GF-D8 (cell line): ENCODE measurements at regions not wholly inside any gene's neighbourhood (a gene's known extent, or its start where the extent isn't known, plus 50 kb on each side); places are given as distances from the start of the nearest gene placed in this dataset.
"Not testable (repeated sequence)": the region's sequence is repeated elsewhere in the genome, so short reads cannot be mapped to it uniquely, and the experiment has no call there.

Source experiments
- DNase-seq: peaks from one replicate; lab custom pipeline; 2025; lab: John Stamatoyannopoulos, UW

DNA sequence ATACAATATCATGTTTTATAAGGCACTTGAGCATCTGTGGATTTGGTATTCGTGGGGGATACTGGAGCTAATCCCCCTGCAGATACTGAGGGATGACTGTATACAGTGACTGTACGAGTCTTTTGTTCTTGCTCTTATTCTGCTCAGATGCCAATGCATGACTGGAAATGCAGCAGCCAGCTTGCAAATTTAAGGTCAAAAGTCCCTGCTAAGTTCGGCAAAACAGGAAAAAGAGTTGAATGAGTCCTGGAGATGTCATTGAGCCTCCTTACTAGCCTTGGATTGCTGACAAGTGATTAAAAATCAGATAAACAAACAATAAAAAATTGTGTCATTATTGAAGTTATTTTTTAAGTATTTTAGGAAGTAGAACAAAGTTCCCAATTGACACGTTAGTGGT is 599.3 kb upstream of the IMPG1 start:
- no peak for DNase-seq

DNA sequence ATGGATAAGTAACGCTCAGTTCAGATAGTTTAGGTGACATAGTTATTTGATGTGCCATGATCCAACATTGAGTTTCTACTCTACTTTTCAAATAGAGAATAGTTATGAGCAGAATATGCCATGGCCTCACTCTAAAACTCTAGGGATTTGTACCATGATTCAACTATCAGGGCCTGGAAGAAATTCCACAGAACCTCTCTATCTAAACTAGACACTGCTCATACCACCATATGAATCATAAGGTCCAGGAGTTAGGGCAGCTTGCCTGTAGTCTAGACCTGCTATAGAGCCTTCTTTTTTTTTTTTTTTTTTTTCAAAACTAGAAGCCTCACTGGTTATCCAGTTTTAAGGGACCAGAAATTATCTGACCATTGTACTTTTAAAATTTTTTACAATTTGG is 571.8 kb upstream of the IMPG1 start:
- DNase-seq, result no peak

DNA sequence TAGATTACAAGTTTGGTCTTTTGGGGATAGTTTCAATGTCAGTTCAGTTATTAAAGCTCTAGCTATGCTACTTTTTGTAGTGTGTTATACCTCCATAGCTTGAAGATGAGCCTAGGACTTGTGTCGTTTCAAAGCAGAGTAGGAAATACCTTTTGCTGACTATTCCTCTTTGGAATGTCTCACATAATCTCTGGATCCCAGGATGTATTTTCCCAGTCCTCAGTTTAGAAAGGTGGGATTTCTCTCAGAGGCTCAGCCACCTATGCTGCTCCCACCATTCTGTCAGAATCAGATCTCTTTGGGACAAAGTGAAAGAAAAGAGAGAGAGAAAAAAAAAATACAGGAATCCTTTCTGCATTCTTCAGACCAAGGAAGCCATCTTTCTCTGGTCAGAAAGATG is 567.5 kb upstream of the IMPG1 start:
- no peak for DNase-seq

DNA sequence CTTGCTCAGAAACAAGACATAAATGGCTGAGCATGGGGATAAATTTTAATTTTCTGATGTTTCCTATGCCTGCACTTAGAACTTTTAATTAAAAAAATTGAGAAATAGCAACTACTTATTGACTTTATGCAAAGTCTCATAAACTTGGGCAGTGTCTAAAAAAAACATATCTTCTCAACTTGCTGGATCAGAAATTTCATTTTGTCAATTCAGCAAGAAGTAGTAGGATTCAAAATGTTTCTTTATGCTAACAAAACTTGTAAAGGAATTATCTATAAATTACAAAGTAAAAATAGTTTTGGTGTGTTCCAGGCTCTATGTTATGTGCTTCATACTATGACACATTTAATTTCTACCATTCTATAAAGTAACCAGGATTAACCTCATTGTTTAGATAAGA is 562.2 kb upstream of the IMPG1 start:
- no peak for DNase-seq

DNA sequence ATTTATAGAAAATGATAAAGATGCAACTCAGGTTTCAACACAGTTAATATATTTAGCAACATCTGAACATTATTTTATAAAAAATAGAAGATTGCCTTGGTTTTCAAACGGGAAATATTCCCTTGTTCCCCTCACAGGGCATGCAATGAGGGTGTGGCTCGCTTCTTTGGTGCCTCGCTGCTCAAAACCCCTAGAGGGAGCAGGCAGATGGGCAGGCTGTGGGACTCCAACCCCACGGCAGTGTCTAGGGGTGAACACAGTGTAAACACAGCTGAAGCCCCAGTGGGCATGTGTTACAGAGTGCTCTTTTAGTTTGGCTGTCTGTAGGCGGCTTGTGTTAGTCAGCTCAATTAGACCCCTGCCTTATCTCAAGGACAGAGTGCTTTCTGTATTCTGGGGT is 560.8 kb upstream of the IMPG1 start:
- DNase-seq, result no peak

DNA sequence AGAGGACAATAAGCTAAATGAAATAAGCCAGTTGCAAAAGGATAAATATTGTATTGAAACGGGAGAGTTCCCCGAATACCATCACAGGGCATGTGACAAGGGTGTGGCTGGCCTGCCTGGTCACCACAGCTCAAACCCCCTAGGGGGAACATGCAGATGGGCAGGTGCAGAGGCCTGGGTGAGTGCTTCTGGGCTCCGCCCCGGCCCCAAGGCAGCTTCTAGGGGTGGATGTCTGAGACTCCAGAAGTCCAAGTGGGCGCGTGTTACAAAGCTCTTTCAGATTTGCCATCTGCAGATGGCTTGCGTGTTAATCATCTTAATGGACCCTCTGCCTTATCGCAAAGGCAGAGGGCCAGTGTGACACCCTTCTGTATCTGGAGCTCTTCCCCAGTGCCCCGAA is 559.2 kb upstream of the IMPG1 start:
- no peak for DNase-seq

DNA sequence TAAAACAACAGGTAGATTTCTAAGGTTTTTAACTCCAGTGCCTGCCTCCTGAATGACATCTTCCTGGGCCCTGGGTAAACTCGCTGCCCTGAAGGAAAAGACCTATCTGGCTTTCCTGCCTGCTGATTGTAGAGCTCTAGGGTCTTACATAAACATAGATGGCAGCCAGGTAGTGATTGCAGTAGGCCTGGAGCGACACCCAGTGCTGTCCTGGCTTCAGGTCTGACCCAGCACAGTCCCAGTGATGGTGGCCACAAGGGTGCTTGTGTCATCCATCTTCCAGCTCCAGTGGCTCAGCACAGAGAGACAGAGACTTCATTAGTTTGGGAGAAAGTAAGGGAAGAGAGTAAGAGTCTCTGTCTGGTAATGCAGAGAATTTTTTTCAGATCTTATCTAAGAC is 542.9 kb upstream of the IMPG1 start:
- no peak for DNase-seq

DNA sequence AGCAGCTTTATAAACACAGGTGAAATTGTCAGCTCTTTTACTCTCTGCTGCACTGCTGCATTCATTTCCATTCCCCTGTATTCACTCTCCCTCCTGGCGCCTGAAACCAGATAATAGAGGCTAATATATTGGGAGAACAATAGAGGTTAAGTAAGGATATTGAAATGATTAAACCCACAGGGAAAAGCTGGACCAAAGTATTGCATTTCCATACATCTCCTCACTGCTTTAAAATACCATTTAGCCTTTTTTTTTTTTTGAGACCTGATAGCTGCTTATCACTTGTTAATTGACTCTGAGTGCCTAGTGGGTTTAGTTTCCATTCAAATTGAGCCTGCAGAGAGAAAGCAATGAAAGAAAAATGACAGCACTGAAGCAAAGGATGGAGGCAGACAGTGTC is 540.5 kb upstream of the IMPG1 start:
- no peak for DNase-seq

DNA sequence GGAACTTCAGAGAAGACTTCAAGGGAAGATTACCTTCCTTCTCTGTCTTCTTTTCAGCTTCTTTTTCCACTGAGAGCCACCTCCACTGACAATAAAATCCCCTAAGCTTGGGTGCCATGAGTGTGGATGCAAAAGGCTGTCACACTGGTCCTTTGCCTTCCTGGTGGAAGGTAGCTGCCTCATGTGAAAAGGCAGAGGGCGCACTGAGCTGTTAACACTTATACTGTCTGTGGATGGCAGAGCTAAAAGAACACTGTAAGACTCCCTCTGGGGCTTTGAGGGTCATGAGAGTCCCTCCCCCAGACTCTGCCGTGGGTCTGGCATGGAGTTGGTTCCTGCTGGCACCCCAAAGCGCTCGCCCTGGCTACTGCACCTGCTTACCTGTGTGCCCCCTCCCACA is 536.7 kb upstream of the IMPG1 start:
- no peak for DNase-seq

DNA sequence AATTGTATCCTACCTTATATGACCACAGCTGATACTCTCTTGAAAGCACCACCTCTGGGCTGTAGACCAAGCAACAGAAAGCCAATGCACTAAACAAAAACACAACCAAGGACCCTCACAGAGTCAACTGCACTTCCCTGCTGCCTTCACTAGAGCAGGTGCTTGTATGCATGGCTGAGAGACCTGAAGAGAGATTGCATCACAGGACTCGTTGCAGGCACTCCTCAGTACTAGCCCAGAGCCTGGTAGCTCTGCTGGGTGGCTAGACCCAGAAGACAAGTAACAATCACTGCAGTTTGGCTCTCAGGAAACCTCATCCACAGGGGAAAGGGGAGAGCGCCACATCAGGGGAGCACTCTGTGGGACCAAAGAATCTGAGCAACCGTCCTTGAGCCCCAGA is 521.6 kb upstream of the IMPG1 start:
- DNase-seq, result no peak

DNA sequence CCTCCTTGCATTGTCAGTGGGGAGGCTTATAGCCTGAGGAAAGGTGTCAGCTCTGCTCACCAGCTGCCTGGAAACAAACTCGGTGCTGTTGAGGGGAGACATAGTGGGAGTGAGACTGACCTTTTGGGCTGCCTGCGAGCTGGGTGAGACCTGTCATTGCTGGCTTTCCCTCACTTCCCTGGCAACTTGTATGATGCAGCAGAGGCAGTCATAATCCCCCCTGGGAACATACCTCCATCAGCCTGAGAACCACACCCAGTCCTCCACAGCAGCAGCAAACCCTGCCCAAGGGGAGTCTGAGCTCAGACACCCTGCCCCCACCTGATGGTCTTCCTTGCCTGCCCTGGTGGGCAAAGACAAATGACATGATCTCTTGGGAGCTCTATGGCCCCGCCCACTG is 521.2 kb upstream of the IMPG1 start:
- DNase-seq, result no peak

DNA sequence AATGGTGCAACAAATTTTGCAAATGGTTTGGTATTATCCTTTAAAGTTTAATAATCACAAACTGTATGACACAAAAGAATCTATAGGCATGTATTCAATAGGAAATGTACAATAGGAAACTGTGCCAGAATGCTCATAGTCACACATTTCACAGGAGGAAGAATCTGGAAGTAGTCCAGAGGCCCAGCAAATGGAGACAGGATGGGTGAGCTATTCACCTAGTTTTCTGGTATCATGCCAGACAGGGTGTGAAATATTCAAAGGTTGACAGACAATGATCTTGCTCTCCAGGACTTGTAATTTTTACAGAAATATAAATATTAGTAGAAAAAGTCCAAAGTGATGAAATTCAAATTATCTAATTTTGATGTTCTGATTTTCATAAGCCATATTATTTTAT is 520.1 kb upstream of the IMPG1 start:
- no peak for DNase-seq

DNA sequence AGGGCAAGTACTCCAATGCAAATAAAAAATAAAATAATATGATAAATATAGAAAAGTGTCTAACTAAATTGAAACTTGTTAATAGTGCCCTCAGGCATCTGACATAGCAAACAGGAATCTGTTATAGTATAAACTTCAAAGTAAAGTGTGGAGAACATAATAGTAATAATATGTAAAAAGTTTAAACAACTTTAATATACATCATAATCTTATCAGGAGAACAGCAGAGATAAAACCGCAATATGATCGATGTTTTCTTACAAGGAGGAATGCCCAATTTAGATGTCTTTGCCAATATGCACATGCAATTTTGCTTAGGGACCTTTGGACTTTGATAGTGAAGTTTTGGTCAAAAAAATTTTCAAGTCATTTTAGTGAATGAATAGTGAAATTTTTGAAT is 514.8 kb upstream of the IMPG1 start:
- no peak for DNase-seq

DNA sequence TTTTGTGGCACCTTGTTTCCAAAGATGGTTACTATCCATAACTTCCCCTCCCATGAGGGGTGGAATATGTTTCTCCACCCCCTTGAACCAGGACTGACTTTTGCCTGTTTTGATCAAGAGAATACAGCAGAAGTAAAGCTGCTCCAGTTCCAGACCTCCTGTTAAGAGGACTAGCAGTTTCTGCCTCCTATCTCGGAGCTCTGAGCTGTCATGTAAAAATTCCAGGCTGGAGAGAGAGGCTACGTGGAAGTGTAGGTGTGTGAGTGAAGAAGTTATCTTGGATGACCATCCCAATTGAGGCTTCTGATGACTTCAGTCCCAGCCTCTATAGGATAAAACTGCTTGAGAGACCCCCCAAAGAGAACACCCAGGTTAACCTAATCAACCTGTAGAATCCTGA is 511.7 kb upstream of the IMPG1 start:
- no peak for DNase-seq

DNA sequence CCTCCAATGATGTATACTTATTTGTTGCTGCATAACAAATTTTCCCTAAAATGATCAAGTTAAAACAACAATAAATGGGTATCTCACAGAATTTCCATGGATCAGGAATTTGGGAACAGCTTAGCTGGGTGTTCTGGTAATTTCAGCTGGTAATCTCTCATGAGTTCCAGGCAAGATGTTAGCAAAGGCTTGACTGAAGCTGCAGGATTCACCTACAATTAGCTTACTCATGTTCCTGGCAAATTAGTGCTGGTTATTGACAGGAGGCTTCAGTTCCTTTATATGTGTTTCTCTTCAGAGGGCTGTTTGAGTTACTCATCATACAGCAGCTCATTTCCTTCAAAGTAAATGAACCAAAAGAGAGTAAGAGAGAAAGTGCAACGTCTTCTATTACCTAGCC is 506.3 kb upstream of the IMPG1 start:
- no peak for DNase-seq

DNA sequence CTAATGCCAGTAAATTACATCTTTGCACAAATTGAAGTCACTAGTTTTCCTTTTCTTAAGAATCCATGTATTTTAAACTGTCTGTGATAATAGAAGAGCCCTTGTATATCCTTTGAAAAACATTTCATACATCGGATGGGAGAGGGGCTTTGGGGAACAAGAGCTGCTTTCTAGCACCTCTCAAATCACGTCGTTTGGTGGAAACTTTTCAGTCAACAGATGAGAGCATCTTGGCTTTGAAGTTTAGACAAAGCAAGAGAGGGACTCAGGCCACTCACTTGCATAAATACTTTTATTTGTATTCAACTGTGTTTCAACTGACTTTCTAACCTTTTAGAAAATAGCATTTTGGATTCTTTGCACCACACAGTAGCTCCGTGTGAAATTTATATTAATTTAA is 502.3 kb upstream of the IMPG1 start:
- no peak for DNase-seq

DNA sequence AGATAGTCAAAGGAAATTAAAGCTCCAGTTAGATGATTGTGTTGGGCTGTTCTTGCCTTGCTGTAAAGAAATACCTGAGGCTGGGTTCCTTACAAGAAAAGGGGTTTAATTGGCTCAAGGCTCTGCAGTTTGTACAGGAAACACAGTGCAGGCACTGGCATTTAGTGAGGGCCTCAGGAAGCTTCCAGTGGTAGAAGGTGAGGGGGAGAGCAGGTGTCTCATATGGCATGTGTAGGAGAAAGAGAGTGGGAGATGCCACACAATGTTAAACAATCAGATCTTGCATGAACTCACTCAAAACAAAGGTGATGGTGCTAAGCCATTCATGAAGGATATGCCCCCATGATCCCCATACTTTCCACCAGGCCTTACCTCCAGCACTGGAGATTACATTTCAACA is 493.5 kb upstream of the IMPG1 start:
- no peak for DNase-seq

DNA sequence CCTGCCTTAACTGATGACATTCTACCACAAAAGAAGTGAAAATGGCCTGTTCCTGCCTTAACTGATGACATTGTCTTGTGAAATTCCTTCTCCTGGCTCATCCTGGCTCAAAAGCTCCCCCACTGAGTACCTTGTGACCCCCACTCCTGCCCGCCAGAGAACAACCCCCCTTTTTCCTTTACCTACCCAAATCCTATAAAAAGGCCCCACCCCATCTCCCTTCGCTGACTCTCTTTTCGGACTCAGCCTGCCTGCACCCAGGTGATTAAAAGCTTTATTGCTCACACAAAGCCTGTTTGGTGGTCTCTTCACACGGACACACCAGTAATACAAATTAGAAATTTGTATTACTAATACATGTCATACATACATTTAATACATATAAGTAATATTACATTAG is 489.9 kb upstream of the IMPG1 start:
- DNase-seq, result not testable (repeated sequence)

DNA sequence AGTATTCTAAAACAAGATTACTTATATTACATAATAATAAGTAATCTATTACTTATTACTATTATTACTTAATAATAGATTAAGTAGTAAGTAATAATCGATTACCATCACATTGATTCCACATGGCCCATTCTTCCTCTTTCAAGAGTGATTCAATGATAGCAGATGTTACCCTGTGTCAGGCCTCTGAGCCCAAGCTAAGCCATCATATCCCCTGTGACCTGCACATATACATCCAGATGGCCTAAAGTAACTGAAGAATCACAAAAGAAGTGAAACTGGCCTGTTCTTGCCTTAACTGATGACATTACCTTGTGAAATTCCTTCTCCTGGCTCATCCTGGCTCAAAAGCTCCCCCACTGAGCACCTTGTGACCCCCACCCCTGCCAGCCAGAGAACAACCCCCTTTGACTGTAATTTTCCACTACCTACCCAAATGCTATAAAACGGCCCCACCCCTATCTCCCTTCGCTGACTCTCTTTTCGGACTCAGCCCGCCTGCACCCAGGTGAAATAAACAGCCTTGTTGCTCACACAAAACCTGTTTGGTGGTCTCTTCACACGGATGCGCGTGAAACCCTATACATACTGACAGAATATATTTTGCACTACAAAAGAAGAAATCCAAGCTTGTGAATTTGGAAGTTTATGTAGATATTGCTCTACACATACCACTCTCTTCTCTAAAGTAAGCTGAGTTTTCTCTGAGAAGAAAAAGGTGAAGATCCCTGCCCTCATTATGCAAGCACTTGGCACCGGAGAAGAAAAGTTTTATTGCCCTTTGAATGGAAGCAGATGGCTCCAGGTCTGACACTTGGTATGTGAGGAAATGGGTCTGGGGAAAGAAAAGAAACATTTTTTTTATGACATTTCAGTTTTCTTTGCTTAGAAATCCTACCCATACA is 488.6 kb upstream of the IMPG1 start:
- DNase-seq, result not testable (repeated sequence)

DNA sequence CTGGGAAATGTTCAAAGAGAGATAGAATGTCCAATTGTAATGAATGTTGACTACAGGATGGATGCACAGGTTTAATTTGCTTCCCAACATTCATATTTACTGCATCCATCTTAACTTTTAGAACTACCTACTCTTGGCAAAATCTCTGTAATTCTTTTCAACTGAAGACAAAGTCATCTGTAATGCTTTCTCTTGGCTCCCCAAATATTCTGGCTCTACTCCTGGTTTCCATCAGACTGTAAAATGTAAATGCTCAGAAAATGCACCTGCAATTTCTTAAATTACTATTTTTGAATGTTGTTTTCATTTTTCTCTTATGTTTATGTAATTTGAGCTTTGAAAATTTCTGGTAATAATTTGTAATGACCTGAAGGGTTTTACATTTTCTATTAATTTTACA is 480.8 kb upstream of the IMPG1 start:
- DNase-seq, result no peak

DNA sequence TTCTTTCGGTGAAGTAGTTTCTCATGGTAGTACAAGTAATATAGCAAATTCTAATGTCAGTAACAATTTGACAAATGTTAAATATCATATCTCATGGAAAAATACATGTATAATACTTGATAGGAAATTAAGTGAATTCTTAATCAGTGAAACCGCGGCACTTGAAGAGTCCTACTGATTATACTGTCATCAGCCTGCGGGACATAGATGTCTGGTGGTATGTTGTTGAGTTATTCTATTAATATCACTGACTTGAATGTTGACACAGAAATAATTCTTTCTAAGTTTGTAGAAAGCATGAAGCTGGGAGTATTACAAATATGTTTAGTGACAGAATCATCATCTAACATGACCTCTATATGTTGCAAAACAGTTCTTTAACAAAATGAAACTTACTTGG is 479.8 kb upstream of the IMPG1 start:
- no peak for DNase-seq

DNA sequence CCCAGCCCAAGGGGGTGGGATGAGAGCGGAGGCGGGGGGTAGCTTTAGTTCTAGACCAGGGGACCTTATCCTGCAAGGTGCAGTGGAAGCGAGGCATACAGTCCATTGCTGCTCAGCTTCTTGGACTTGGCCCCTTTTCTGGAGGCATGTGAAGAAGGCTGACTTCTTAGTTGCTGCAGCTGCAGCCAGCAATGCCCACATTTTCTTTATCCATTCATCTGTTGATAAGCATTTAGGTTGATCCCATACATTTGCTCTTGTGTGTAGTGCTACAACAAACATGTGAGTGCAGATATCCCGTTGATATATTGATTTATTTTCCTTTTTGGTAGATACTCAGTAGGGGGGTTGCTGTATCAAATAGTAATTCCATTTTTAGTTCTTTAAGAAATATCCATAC is 461.2 kb upstream of the IMPG1 start:
- no peak for DNase-seq

DNA sequence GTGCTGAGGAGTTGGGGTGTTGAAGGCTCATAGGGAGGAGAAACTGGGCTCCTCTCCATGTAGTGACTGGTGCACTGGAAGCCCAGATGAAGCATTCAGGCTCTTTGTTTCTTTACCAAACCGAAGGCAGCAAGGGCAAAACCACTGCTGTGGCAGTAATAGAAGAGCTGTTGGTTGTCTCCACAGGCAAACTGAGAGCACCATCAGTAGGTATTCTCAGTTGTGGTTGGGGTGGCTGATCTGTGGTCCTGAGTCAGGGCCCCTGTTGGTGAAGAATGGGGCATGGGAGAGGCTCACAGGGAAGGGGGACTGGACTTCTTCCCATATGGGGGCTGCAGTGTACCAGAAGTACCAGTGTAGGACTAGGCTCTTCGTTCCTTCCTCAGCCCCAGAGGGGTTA is 460.2 kb upstream of the IMPG1 start:
- DNase-seq, result no peak

DNA sequence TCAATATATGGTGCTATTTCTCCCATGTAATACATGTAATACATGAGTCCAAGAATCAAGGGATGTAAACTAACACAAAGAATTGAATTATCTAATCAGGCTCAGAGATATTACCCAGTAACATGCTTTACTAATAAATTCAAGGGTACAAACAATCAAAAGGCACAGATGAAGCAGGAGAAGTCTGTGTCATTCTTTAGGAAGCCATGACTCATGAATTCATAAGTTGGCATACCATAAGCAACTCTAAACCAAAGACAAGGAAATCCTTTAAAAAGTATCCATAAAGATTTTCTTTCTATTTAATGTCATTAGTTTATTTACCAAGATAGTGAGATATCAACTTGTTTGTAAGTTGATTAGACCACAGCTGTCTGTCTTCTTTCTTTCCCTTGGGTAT is 446.0 kb upstream of the IMPG1 start:
- no peak for DNase-seq
